Inferior parietal cortex (tissue), 1 donor: ENCODE measurements at regions not wholly inside any gene's neighbourhood (a gene's known extent, or its start where the extent isn't known, plus 50 kb on each side); places are given as distances from the start of the nearest gene placed in this dataset.
"Not testable (repeated sequence)": the region's sequence is repeated elsewhere in the genome, so short reads cannot be mapped to it uniquely, and the experiment has no call there.

Source experiments
- DNase-seq: peaks from one replicate; pipeline ENCODE4 v3.0.0-alpha.2; 2016; ENCODE audit errors: extremely low spot score

- no peak for DNase-seq
These were observed 664.2 kb upstream of the USP24 start for GRCh38 chr1:55879346-55879745.

GRCh38 chr1:55877437-55878232 is 662.5 kb upstream of the USP24 start:
- DNase-seq: no peak

- no peak for DNase-seq
These were observed 661.3 kb upstream of the USP24 start for GRCh38 chr1:55876276-55877060.

GRCh38 chr1:55870106-55870505 is 654.9 kb upstream of the USP24 start:
- no peak for DNase-seq

- no peak for DNase-seq
These were observed 653.9 kb upstream of the USP24 start for GRCh38 chr1:55869065-55869464.

- no peak for DNase-seq
These were observed 652.9 kb upstream of the USP24 start for GRCh38 chr1:55868026-55868425.

- no peak for DNase-seq
These were observed 652.2 kb upstream of the USP24 start for GRCh38 chr1:55867304-55867843.

- DNase-seq: not testable (repeated sequence)
These were observed 650.6 kb upstream of the USP24 start for GRCh38 chr1:55865778-55866177.

GRCh38 chr1:55864251-55864650 is 649.1 kb upstream of the USP24 start:
- DNase-seq: no peak

- DNase-seq: no peak
These were observed 646.6 kb upstream of the USP24 start for GRCh38 chr1:55861676-55862340.

GRCh38 chr1:55860798-55861519 is 645.8 kb upstream of the USP24 start:
- DNase-seq: no peak

- DNase-seq: no peak
These were observed 645.2 kb upstream of the USP24 start for GRCh38 chr1:55860326-55860725.

GRCh38 chr1:55854911-55855310 is 639.7 kb upstream of the USP24 start:
- DNase-seq: no peak

- DNase-seq: no peak
These were observed 633.7 kb upstream of the USP24 start for GRCh38 chr1:55848906-55849305.

- DNase-seq: no peak
These were observed 630.9 kb upstream of the USP24 start for GRCh38 chr1:55846051-55846450.

- no peak for DNase-seq
These were observed 629.2 kb upstream of the USP24 start for GRCh38 chr1:55844322-55844721.

GRCh38 chr1:55839626-55840025 is 624.5 kb upstream of the USP24 start:
- no peak for DNase-seq

GRCh38 chr1:55839221-55839620 is 624.1 kb upstream of the USP24 start:
- DNase-seq: no peak

- no peak for DNase-seq
These were observed 620.9 kb upstream of the USP24 start for GRCh38 chr1:55836086-55836485.

- peak; percentile 9 for DNase-seq
These were observed 618.4 kb upstream of the USP24 start for GRCh38 chr1:55833529-55834091.

- DNase-seq: no peak
These were observed 616.6 kb upstream of the USP24 start for GRCh38 chr1:55831759-55832158.
